ENCODE measurements at regions not wholly inside any gene's neighbourhood (a gene's known extent, or its start where the extent isn't known, plus 50 kb on each side); places are given as distances from the start of the nearest gene placed in this dataset.

DNA sequence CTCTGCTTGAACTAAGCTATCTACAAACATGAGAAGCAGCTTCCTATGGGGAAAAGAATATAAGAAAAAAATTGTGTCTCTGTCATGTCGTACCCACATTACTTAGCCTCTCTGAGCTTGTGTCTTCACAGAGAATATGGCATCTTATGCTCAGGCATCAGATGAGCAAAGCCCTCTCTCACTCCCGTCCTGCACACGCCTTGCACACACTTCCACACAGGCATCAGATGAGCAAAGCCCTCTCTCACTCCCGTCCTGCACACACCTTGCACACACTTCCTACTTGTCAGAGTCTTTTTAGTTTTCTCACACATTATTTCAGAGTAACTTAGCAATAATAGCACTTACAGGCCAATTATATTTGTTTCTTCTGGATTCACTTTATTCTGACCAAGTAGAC lies 79.0 kb upstream of the DUSP22 start:
- DNase-seq (ENCODE audit: low read depth, low spot score) (no peak), ATAC-seq (no peak)
- H3K36me3 ChIP-seq (ENCODE audit: control insufficient read depth, insufficient read depth, low read length): no peaks in the 10 kb centered on the region
- no peak overlapping the region for H3K4me3 ChIP-seq (ENCODE audit: low read depth in 2 of 2, low read length in 2 of 2)
- no peaks in the 10 kb centered on the region; the same call in none of the 2 replicates for H3K27me3 ChIP-seq (ENCODE audit: control insufficient read depth, insufficient read depth, low read length)
- H3K27ac ChIP-seq (ENCODE audit: low read length): no peak overlapping the region
- no peaks in the 10 kb centered on the region for H3K9me3 ChIP-seq (ENCODE audit: control insufficient read depth, insufficient read depth, low read depth, low read length)
- ChIA-PET POLR2A (no interaction called here), CTCF (no interaction called here)
- no peaks in the 10 kb centered on the region for H3K4me1 ChIP-seq (ENCODE audit: control insufficient read depth, insufficient read depth, low read length)
- BruUV-seq (replicated peaks): no TSS peak
- TF ChIP-seq, protein P1, sequence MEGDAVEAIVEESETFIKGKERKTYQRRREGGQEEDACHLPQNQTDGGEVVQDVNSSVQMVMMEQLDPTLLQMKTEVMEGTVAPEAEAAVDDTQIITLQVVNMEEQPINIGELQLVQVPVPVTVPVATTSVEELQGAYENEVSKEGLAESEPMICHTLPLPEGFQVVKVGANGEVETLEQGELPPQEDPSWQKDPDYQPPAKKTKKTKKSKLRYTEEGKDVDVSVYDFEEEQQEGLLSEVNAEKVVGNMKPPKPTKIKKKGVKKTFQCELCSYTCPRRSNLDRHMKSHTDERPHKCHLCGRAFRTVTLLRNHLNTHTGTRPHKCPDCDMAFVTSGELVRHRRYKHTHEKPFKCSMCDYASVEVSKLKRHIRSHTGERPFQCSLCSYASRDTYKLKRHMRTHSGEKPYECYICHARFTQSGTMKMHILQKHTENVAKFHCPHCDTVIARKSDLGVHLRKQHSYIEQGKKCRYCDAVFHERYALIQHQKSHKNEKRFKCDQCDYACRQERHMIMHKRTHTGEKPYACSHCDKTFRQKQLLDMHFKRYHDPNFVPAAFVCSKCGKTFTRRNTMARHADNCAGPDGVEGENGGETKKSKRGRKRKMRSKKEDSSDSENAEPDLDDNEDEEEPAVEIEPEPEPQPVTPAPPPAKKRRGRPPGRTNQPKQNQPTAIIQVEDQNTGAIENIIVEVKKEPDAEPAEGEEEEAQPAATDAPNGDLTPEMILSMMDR (IDR thresholded peaks at IDR 0.05): no peak
- no peak for TF ChIP-seq SIN3A (IDR thresholded peaks at IDR 0.05; ENCODE audit: borderline replicate concordance, insufficient read depth, low read depth, low read length)
- no peak for TF ChIP-seq TCF7L2 (IDR thresholded peaks at IDR 0.05; ENCODE audit: low read depth, low read length)
- in situ Hi-C loops (cut with HindIII; ENCODE audit: low pct_unique_long_range_greater_than_20kb, low sequenced_read_pairs) (no loop called here), intact Hi-C loops (cut with micrococcal nuclease; ENCODE audit: unreplicated experiment) (no loop called here)

DNA sequence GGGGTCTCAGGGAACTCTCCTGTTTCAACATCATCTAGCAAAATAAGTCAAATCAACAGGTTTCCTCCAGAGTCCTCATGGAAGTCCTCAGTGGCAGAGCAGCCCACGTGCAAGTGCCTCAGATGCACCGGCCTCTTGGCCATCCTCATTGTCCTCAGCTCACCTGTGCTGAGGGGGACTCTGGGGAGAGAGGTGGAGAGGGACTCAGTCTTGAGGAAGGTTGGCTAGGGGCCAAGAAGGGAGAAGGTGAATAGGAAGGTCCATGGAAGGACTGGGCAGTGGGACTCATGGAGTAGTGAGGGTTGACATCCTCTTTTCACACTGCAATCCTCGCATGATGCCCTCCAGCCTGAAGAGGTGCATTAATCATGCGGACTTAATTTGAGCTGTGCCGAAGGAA lies 77.9 kb upstream of the DUSP22 start:
- TF ChIP-seq SIN3A (IDR thresholded peaks at IDR 0.05; ENCODE audit: borderline replicate concordance, insufficient read depth, low read depth, low read length) (no peak), POLR2AphosphoS5 (IDR thresholded peaks at IDR 0.05; ENCODE audit: low read depth, low read length) (no peak), TCF7L2 (IDR thresholded peaks at IDR 0.05; ENCODE audit: low read depth, low read length) (no peak)
- TF ChIP-seq, protein P2, sequence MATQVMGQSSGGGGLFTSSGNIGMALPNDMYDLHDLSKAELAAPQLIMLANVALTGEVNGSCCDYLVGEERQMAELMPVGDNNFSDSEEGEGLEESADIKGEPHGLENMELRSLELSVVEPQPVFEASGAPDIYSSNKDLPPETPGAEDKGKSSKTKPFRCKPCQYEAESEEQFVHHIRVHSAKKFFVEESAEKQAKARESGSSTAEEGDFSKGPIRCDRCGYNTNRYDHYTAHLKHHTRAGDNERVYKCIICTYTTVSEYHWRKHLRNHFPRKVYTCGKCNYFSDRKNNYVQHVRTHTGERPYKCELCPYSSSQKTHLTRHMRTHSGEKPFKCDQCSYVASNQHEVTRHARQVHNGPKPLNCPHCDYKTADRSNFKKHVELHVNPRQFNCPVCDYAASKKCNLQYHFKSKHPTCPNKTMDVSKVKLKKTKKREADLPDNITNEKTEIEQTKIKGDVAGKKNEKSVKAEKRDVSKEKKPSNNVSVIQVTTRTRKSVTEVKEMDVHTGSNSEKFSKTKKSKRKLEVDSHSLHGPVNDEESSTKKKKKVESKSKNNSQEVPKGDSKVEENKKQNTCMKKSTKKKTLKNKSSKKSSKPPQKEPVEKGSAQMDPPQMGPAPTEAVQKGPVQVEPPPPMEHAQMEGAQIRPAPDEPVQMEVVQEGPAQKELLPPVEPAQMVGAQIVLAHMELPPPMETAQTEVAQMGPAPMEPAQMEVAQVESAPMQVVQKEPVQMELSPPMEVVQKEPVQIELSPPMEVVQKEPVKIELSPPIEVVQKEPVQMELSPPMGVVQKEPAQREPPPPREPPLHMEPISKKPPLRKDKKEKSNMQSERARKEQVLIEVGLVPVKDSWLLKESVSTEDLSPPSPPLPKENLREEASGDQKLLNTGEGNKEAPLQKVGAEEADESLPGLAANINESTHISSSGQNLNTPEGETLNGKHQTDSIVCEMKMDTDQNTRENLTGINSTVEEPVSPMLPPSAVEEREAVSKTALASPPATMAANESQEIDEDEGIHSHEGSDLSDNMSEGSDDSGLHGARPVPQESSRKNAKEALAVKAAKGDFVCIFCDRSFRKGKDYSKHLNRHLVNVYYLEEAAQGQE (IDR thresholded peaks at IDR 0.05; ENCODE audit: insufficient read depth in 1 of 2, low read depth in 2 of 2, low read length in 1 of 2): no peak
- TF ChIP-seq, protein P1 (IDR thresholded peaks at IDR 0.05): no peak
- ATAC-seq (no peak), DNase-seq (ENCODE audit: low read depth, low spot score) (no peak)
- no peak overlapping the region for H3K4me3 ChIP-seq (ENCODE audit: low read depth in 2 of 2, low read length in 2 of 2)
- no peaks in the 10 kb centered on the region; the same call in none of the 2 replicates for H3K27me3 ChIP-seq (ENCODE audit: control insufficient read depth, insufficient read depth, low read length)
- no peak overlapping the region for H3K27ac ChIP-seq (ENCODE audit: low read length)
- intact Hi-C loops (cut with micrococcal nuclease; ENCODE audit: unreplicated experiment): no loop called here
- H3K4me1 ChIP-seq (ENCODE audit: control insufficient read depth, insufficient read depth, low read length): no peaks in the 10 kb centered on the region
- no peaks in the 10 kb centered on the region for H3K36me3 ChIP-seq (ENCODE audit: control insufficient read depth, insufficient read depth, low read length)
- H3K9me3 ChIP-seq (ENCODE audit: control insufficient read depth, insufficient read depth, low read depth, low read length): no peaks in the 10 kb centered on the region
- ChIA-PET CTCF (no interaction called here), POLR2A (no interaction called here)
- in situ Hi-C loops (cut with HindIII; ENCODE audit: low pct_unique_long_range_greater_than_20kb, low sequenced_read_pairs): no loop called here
- BruUV-seq (replicated peaks): no TSS peak

Measured in Panc1 (cell line).